Stomach smooth muscle (tissue), 2 donors: ENCODE measurements at regions not wholly inside any gene's neighbourhood (a gene's known extent, or its start where the extent isn't known, plus 50 kb on each side); places are given as distances from the start of the nearest gene placed in this dataset.
A peak's percentile ranks its signal among the peaks of the same experiment; 100 is the strongest.

ENCODE experiments used
- H3K27ac ChIP-seq: one replicate; pipeline ENCODE4 v1.7.0; 2013; ENCODE audit warnings: mild to moderate bottlenecking, low read length, inconsistent platforms
- H3K27me3 ChIP-seq, 2 donors: one replicate each; pipeline ENCODE4 v1.7.0; 2013; ENCODE audit warnings: low read length in 2 of 2; ENCODE audit not compliant: insufficient read depth in 2 of 2, control insufficient read depth in 1 of 2
- H3K36me3 ChIP-seq, 2 donors: one replicate each; pipeline ENCODE4 v1.7.0; 2013; ENCODE audit warnings: low read length in 2 of 2; ENCODE audit not compliant: control insufficient read depth in 2 of 2, insufficient read depth in 2 of 2
- H3K4me1 ChIP-seq: one replicate; pipeline ENCODE4 v1.7.0; 2013; ENCODE audit warnings: low read length; ENCODE audit not compliant: control insufficient read depth, insufficient read depth
- H3K4me3 ChIP-seq, 2 donors: one replicate each; pipeline ENCODE4 v1.7.0; 2013; ENCODE audit warnings: low read length in 2 of 2
- H3K9ac ChIP-seq, 2 donors: one replicate each; pipeline ENCODE4 v1.7.0; 2013; ENCODE audit warnings: low read length in 2 of 2, mild to moderate bottlenecking in 1 of 2
- H3K9me3 ChIP-seq, 2 donors: one replicate each; pipeline ENCODE4 v1.7.0; 2013; ENCODE audit warnings: low read length in 2 of 2; ENCODE audit not compliant: control insufficient read depth in 2 of 2
- donor health status: healthy.
- donor health status: Pancreatic carcinoma.

- H3K4me3 ChIP-seq, result peak overlapping the region; percentile 24 to 57
- no peaks in the 10 kb centered on the region for H3K9me3 ChIP-seq
- peaks cover 65% of the 10 kb centered on the region for H3K4me1 ChIP-seq
- H3K36me3 ChIP-seq, result no peaks in the 10 kb centered on the region
- H3K27me3 ChIP-seq, result no peaks in the 10 kb centered on the region
- peak overlapping the region; percentile 74 for H3K27ac ChIP-seq
- H3K9ac ChIP-seq, result peak overlapping the region in 1 of 2 donors; percentile 55
Measured at GRCh38 chr7:47636433-47637175, 54.7 kb upstream of the TNS3 start.

GRCh38 chr7:47636081-47636432 lies 54.1 kb upstream of the TNS3 start:
- Histone ChIP-seq H3K9ac (peak overlapping the region in 1 of 2 donors; percentile 3), H3K36me3 (no peaks in the 10 kb centered on the region), H3K9me3 (no peaks in the 10 kb centered on the region), H3K4me3 (peak overlapping the region; percentile 24 to 57), H3K4me1 (peaks cover 65% of the 10 kb centered on the region), H3K27ac (peak overlapping the region; percentile 74), H3K27me3 (no peaks in the 10 kb centered on the region)

- H3K27me3 ChIP-seq, result no peaks in the 10 kb centered on the region
- H3K9me3 ChIP-seq, result no peaks in the 10 kb centered on the region
- peak overlapping the region in 1 of 2 donors; percentile 3 for H3K9ac ChIP-seq
- H3K4me3 ChIP-seq, result peak overlapping the region; percentile 24 to 57
- H3K27ac ChIP-seq, result peak overlapping the region; percentile 74
- H3K36me3 ChIP-seq, result no peaks in the 10 kb centered on the region
- H3K4me1 ChIP-seq, result peaks cover 59% of the 10 kb centered on the region
Measured at GRCh38 chr7:47635091-47636080, 53.5 kb upstream of the TNS3 start.

GRCh38 chr7:47634273-47634672 lies 52.4 kb upstream of the TNS3 start:
- no peaks in the 10 kb centered on the region for H3K9me3 ChIP-seq
- H3K9ac ChIP-seq, result no peak overlapping the region
- no peak overlapping the region for H3K27ac ChIP-seq
- peaks cover 47% of the 10 kb centered on the region for H3K4me1 ChIP-seq
- H3K36me3 ChIP-seq, result no peaks in the 10 kb centered on the region
- H3K27me3 ChIP-seq, result no peaks in the 10 kb centered on the region
- no peak overlapping the region for H3K4me3 ChIP-seq

GRCh38 chr7:47633134-47633533 lies 51.2 kb upstream of the TNS3 start:
- H3K27ac ChIP-seq, result no peak overlapping the region

More at GRCh38 chr7:47633134-47633533, 51.2 kb upstream of the TNS3 start:
- Histone ChIP-seq H3K9ac (no peak overlapping the region), H3K9me3 (no peaks in the 10 kb centered on the region), H3K4me3 (no peak overlapping the region), H3K36me3 (no peaks in the 10 kb centered on the region), H3K4me1 (peaks cover 36% of the 10 kb centered on the region), H3K27me3 (no peaks in the 10 kb centered on the region)
